ENCODE measurements at regions not wholly inside any gene's neighbourhood (a gene's known extent, or its start where the extent isn't known, plus 50 kb on each side); places are given as distances from the start of the nearest gene placed in this dataset.
A peak's percentile ranks its signal among the peaks of the same experiment; 100 is the strongest.

GRCh38 chr9:79984429-79985067 lies 412.8 kb downstream of the TLE4 start:
- TF ChIP-seq CTCF (IDR thresholded peaks at IDR 0.05; ENCODE audit: unreplicated experiment in 3 of 3) = no peak
- H3K4me3 Mint-ChIP-seq = no peak overlapping the region
- H3K27ac Mint-ChIP-seq = peak overlapping the region in 1 of 3 experiments; percentile 25
- peaks cover 15% of the 10 kb centered on the region for H3K27me3 Mint-ChIP-seq (ENCODE audit: low read depth)
- H3K4me1 Mint-ChIP-seq = peaks cover 36% of the 10 kb centered on the region
- peaks cover 16% of the 10 kb centered on the region for H3K9me3 Mint-ChIP-seq
- peaks cover 9% of the 10 kb centered on the region for H3K36me3 Mint-ChIP-seq (ENCODE audit: low read depth)

DNA sequence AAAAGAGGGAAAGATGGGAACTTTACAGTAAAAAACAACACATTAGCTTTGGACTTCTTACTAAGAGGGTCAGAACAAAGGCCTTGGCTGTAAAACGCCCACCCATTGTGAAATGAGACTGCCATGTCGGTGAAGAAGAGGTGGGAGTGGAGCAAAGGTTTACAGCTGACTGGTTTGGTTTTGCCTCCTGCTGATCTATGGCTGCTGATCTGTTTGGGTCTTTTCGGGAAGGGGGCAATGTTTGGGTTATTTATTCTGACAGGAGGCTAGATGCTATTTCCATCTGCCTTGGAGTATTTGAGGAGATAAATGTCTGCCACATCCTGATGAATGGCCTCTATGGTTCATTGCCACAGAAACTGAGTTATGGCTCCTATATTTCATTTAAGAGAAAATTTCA lies 408.7 kb downstream of the TLE4 start:
- peaks cover 15% of the 10 kb centered on the region for H3K27me3 Mint-ChIP-seq (ENCODE audit: low read depth)
- peaks cover 16% of the 10 kb centered on the region for H3K9me3 Mint-ChIP-seq
- H3K4me1 Mint-ChIP-seq = peaks cover 62% of the 10 kb centered on the region
- peaks cover 9% of the 10 kb centered on the region for H3K36me3 Mint-ChIP-seq (ENCODE audit: low read depth)
- H3K4me3 Mint-ChIP-seq = no peak overlapping the region
- H3K27ac Mint-ChIP-seq = peak overlapping the region; percentile 28 to 44 (median 30)
- no peak for TF ChIP-seq CTCF (IDR thresholded peaks at IDR 0.05; ENCODE audit: unreplicated experiment in 3 of 3)

DNA sequence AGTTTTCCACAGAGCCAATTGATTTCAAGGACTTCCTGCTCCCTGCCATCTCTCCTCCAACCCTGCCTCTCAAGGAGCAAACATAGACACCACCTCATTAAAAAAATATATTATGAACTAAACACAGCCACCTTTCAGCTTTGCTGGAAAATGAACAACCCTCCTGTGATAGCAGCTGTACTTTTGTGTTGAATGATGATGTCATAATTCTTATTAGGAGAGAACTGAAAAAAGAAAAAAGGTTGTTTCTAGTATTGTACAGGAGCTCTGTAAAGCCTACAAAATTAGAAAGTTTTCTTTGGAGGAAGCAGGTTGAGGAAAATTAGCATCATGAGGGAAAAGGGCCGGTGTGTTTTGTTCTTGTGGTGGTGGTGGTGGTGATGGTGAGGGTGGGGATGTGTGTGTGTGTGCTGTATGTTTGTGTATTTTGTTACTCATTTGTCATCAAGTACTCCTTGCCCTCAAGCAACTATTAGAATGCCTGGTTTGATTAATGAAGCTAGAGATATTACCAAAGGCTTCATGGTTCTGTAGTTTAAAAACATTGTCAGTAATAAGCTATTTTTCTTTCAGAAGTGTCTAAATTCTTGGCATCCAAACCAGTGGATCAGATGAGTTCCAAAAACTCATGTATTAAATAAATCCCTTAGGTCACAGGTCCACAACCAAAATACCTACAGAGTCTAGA lies 405.9 kb downstream of the TLE4 start:
- peaks cover 12% of the 10 kb centered on the region for H3K27me3 Mint-ChIP-seq (ENCODE audit: low read depth)
- no peak for TF ChIP-seq CTCF (IDR thresholded peaks at IDR 0.05; ENCODE audit: unreplicated experiment in 3 of 3)
- H3K27ac Mint-ChIP-seq = peak overlapping the region; percentile 64 to 97 (median 78)
- peaks cover 11% of the 10 kb centered on the region for H3K9me3 Mint-ChIP-seq
- H3K4me1 Mint-ChIP-seq = peaks cover 57% of the 10 kb centered on the region
- peaks cover 8% of the 10 kb centered on the region for H3K36me3 Mint-ChIP-seq (ENCODE audit: low read depth)
- no peak overlapping the region for H3K4me3 Mint-ChIP-seq

DNA sequence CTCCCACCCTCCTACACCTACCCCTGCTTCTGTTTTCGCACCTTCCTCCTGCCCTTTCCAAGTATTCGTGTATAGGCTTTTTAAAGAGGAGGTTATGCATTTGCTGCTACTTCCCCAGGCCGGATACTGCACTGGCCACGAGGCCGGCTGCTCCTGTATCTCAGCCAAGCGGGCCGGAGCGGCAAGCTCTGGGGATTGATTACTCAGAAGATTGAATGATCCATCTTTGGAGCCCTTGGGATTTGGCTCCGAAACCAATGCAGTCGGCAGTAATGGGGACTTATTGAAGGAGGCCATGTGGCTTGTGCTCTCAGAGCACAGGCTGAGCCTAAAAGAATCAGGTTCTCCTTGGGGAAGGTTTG lies 405.3 kb downstream of the TLE4 start:
- TF ChIP-seq CTCF (IDR thresholded peaks at IDR 0.05; ENCODE audit: unreplicated experiment in 3 of 3) = no peak
- H3K27ac Mint-ChIP-seq = peak overlapping the region; percentile 64 to 97 (median 78)
- H3K4me3 Mint-ChIP-seq = peak overlapping the region in 2 of 3 experiments; percentile 16 to 23
- peaks cover 3% of the 10 kb centered on the region for H3K36me3 Mint-ChIP-seq (ENCODE audit: low read depth)
- H3K27me3 Mint-ChIP-seq (ENCODE audit: low read depth) = peaks cover 16% of the 10 kb centered on the region
- H3K9me3 Mint-ChIP-seq = peaks cover 5% of the 10 kb centered on the region
- peaks cover 57% of the 10 kb centered on the region for H3K4me1 Mint-ChIP-seq

DNA sequence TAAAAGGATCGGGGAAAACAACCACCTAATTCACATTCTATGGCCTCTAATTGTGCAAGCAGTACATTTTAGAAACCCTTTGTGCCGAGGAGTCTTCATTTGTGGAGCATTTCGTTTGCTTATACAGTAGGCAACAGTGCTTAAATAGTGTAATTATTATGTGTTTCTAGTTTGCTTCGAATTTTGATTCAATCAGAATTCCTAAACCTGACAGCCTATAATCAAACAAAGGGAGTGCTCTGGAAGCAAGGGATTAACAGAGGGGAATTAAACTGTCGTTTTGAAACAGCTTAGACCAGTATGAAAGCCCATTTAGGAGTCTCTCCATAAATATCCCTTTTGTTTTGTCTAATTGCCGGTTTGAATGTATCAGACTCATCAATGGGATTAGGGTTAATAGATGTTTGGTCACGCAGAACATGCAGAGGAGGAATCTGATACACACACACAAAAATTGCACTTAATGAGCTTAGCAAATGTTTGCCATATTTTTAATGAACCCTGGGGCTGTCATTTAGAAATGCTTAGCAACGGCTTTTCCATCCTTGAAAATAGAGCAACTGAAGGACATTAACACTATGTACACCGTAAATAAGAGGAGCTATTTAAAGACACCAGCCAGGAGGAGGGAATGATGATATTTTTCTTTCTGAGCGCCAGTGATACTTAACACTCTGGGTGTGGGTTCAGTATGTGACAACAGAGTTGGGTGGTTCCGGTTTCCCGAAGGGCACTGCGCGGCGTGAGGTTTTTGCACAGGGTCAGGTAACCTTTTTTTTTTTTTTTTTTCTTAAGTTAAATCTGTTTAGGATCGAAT lies 404.7 kb downstream of the TLE4 start:
- TF ChIP-seq CTCF (IDR thresholded peaks at IDR 0.05; ENCODE audit: unreplicated experiment in 3 of 3) = no peak
- H3K27me3 Mint-ChIP-seq (ENCODE audit: low read depth) = peaks cover 19% of the 10 kb centered on the region
- peaks cover 57% of the 10 kb centered on the region for H3K4me1 Mint-ChIP-seq
- H3K36me3 Mint-ChIP-seq (ENCODE audit: low read depth) = no peaks in the 10 kb centered on the region
- peak overlapping the region; percentile 14 to 60 (median 53) for H3K4me3 Mint-ChIP-seq
- H3K9me3 Mint-ChIP-seq = peaks cover 3% of the 10 kb centered on the region
- H3K27ac Mint-ChIP-seq = peak overlapping the region; percentile 64 to 97 (median 78)
